SU-DHL-6 (cell line): ENCODE measurements at regions not wholly inside any gene's neighbourhood (a gene's known extent, or its start where the extent isn't known, plus 50 kb on each side); places are given as distances from the start of the nearest gene placed in this dataset.
"Not testable (repeated sequence)": the region's sequence is repeated elsewhere in the genome, so short reads cannot be mapped to it uniquely, and the experiment has no call there.

Experiments
- H2AFZ ChIP-seq: fragments of 200-600 bp; sonication (generic); 2 replicates; pipeline ENCODE4 v1.6.1; 2014; ENCODE audit warnings: low read depth, mild to moderate bottlenecking, moderate library complexity, mixed read lengths, antibody characterized with exemption, low read length; ENCODE audit not compliant: severe bottlenecking
- H3F3A ChIP-seq: fragments of 200-600 bp; shearing (Covaris generic); 2 replicates; pipeline ENCODE4 v1.6.0; 2016; ENCODE audit warnings: antibody characterized with exemption, mild to moderate bottlenecking; ENCODE audit not compliant: insufficient read depth
- H3K27ac ChIP-seq: fragments of 200-600 bp; sonication (generic); 2 replicates; pipeline ENCODE4 v1.5.1; 2016; ENCODE audit warnings: low read depth, mild to moderate bottlenecking, low read length, moderate library complexity, mixed read lengths
- H3K27me3 ChIP-seq: fragments of 200-600 bp; sonication (generic), shearing (Covaris generic); 2 replicates; pipeline ENCODE4 v1.6.0; 2014; ENCODE audit warnings: mild to moderate bottlenecking, low read length
- H3K36me3 ChIP-seq: fragments of 200-600 bp; sonication (generic); 2 replicates; pipeline ENCODE4 v1.6.1; 2014; ENCODE audit warnings: mild to moderate bottlenecking, low read length, mixed read lengths
- H3K4me2 ChIP-seq: fragments of 300-600, 200-600 bp; shearing (Covaris generic), sonication (generic); 2 replicates; pipeline ENCODE4 v1.6.0; 2014; ENCODE audit warnings: low read length, low read depth, mild to moderate bottlenecking; ENCODE audit not compliant: poor library complexity, severe bottlenecking
- H3K4me3 ChIP-seq: fragments of 200-600 bp; sonication (generic); 2 replicates; pipeline ENCODE4 v1.5.1; 2014; ENCODE audit warnings: antibody characterized with exemption, low read length, mild to moderate bottlenecking, mixed read lengths; ENCODE audit not compliant: insufficient read depth, poor library complexity, severe bottlenecking
- H3K79me2 ChIP-seq: fragments of 200-600 bp; sonication (generic); 2 replicates; pipeline ENCODE4 v1.6.1; 2014; ENCODE audit warnings: mild to moderate bottlenecking, low read length, moderate library complexity; ENCODE audit not compliant: insufficient read depth
- H3K9ac ChIP-seq: fragments of 200-600 bp; sonication (generic); 2 replicates; pipeline ENCODE4 v1.7.0; 2014; ENCODE audit warnings: mild to moderate bottlenecking, low read length
- H3K9me2 ChIP-seq: fragments of 200-600 bp; sonication (generic); replicated peaks from 2 replicates; pipeline ENCODE4 v1.6.1; 2014; ENCODE audit warnings: low read length; ENCODE audit not compliant: insufficient read depth
- H3K9me3 ChIP-seq: fragments of 200-600 bp; sonication (generic); 2 replicates; pipeline ENCODE4 v1.6.1; 2014; ENCODE audit warnings: low read length, mixed read lengths; ENCODE audit not compliant: insufficient read depth
- H4K20me1 ChIP-seq: fragments of 200-600 bp; sonication (generic); 2 replicates; pipeline ENCODE4 v1.6.1; 2014; ENCODE audit warnings: low read depth, mild to moderate bottlenecking, antibody characterized with exemption, low read length, moderate library complexity, mixed read lengths
- CTCF ChIP-seq: fragments of 200-600 bp; sonication (generic); IDR thresholded peaks from one replicate; pipeline ENCODE4 v1.5.1; 2017; ENCODE audit warnings: antibody characterized with exemption, mild to moderate bottlenecking, low read length, moderate library complexity; ENCODE audit not compliant: insufficient read depth, poor library complexity, severe bottlenecking
- EZH2phosphoT487 ChIP-seq: fragments of 200-600 bp; sonication (generic), shearing (Covaris generic); conservative IDR thresholded peaks from 2 replicates; pipeline ENCODE4 v1.6.1; 2018; ENCODE audit warnings: mild to moderate bottlenecking, antibody characterized with exemption, low read length, moderate library complexity, mixed read lengths

GRCh38 chr4:115501656-115502055, 388.2 kb upstream of the NDST4 start:
- TF ChIP-seq EZH2phosphoT487 (no peak), CTCF (no peak)
- Histone ChIP-seq H3F3A (no peaks in the 10 kb centered on the region), H3K27me3 (no peaks in the 10 kb centered on the region), H3K79me2 (no peaks in the 10 kb centered on the region), H3K36me3 (no peaks in the 10 kb centered on the region), H3K27ac (no peak overlapping the region), H3K9ac (no peak overlapping the region), H3K4me2 (no peak overlapping the region), H3K4me3 (no peak overlapping the region), H2AFZ (peak overlapping the region; percentile 54), H3K9me3 (no peaks in the 10 kb centered on the region), H4K20me1 (no peaks in the 10 kb centered on the region), H3K9me2 (no peaks in the 10 kb centered on the region)

GRCh38 chr4:115493770-115494169, 380.4 kb upstream of the NDST4 start:
- H3K27me3 ChIP-seq, H3K9me2 ChIP-seq, H3K27ac ChIP-seq, H3K4me3 ChIP-seq, H3K9me3 ChIP-seq, H3K4me2 ChIP-seq, H3F3A ChIP-seq, H4K20me1 ChIP-seq, H3K79me2 ChIP-seq, H3K36me3 ChIP-seq, H3K9ac ChIP-seq, H2AFZ ChIP-seq: not testable (repeated sequence)

DNA sequence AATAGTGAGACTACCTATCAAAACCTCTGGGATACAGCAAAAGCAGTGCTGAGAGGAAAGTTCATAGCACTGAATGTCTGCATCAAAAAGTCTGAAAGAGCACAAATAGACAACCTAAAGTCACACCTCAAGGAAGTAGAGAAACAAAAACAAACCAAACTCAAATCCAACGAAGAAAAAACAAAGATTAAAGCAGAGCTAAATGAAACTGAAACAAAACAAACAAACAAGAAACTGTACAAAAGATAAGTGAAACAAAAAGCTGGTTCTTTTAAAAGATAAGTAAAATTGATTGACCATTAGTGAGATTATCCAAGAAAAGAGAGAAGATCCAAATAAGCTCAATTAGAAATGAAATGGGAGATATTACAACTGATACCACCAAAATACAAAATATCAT, 378.3 kb upstream of the NDST4 start:
- H3K9me3 ChIP-seq = no peaks in the 10 kb centered on the region
- no peaks in the 10 kb centered on the region for H3K27me3 ChIP-seq
- no peaks in the 10 kb centered on the region for H3F3A ChIP-seq
- H3K4me3 ChIP-seq = no peak overlapping the region
- no peak overlapping the region for H2AFZ ChIP-seq
- H3K27ac ChIP-seq = no peak overlapping the region
- H4K20me1 ChIP-seq = no peaks in the 10 kb centered on the region
- H3K9me2 ChIP-seq = no peaks in the 10 kb centered on the region
- H3K79me2 ChIP-seq = no peaks in the 10 kb centered on the region
- no peak overlapping the region for H3K4me2 ChIP-seq
- no peak for TF ChIP-seq EZH2phosphoT487
- TF ChIP-seq CTCF = no peak
- H3K36me3 ChIP-seq = no peaks in the 10 kb centered on the region
- H3K9ac ChIP-seq = no peak overlapping the region

DNA sequence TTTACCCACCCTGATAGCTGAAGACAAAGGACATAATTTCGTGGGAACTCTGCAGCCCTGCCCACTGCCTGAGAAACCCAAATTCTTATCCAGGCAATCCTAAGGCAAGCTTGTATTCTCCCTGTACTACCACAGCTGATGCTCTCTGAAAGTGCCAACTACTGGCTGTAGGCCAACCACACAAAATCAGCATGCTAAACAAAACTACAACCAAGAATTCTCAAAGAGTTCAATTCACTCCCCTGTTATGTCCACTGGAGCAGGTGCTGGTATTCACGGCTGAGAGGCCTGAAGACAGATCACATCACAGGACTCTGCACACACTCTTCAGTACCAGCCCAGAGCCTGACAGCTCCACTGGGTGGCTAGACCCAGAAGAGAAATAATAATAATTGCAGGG, 375.9 kb upstream of the NDST4 start:
- Histone ChIP-seq H3K4me3 (no peak overlapping the region), H3K36me3 (no peaks in the 10 kb centered on the region), H3K9me2 (no peaks in the 10 kb centered on the region), H3K9me3 (no peaks in the 10 kb centered on the region), H3F3A (no peaks in the 10 kb centered on the region), H4K20me1 (no peaks in the 10 kb centered on the region), H2AFZ (no peak overlapping the region), H3K27me3 (no peaks in the 10 kb centered on the region), H3K4me2 (no peak overlapping the region), H3K79me2 (no peaks in the 10 kb centered on the region), H3K27ac (no peak overlapping the region), H3K9ac (no peak overlapping the region)
- TF ChIP-seq EZH2phosphoT487 (no peak), CTCF (no peak)
